DOHH2 (cell line): ENCODE measurements at regions not wholly inside any gene's neighbourhood (a gene's known extent, or its start where the extent isn't known, plus 50 kb on each side); places are given as distances from the start of the nearest gene placed in this dataset.

Source experiments
- H3F3A ChIP-seq: fragments of 200-600 bp; sonication (generic), shearing (Covaris generic); 2 replicates; pipeline ENCODE4 v1.6.0; 2016; ENCODE audit warnings: antibody characterized with exemption, mild to moderate bottlenecking; ENCODE audit not compliant: control insufficient read depth, insufficient read depth
- H3K27ac ChIP-seq: fragments of 200-600 bp; sonication (generic); 2 replicates; pipeline ENCODE4 v1.5.1; 2014; ENCODE audit warnings: low read depth, mild to moderate bottlenecking, low read length, moderate library complexity
- H3K27me3 ChIP-seq: fragments of 200-600 bp; sonication (generic); 2 replicates; pipeline ENCODE4 v1.6.1; 2014; ENCODE audit warnings: mild to moderate bottlenecking, low read length, mixed read lengths; ENCODE audit not compliant: control insufficient read depth
- H3K36me3 ChIP-seq: fragments of 200-600 bp; sonication (generic); 2 replicates; pipeline ENCODE4 v1.6.1; 2014; ENCODE audit warnings: mild to moderate bottlenecking, low read length, moderate library complexity, mixed read lengths; ENCODE audit not compliant: control insufficient read depth
- H3K4me1 ChIP-seq: fragments of 200-600 bp; sonication (generic); 2 replicates; pipeline ENCODE4 v1.6.1; 2014; ENCODE audit warnings: mild to moderate bottlenecking, low read length, mixed read lengths; ENCODE audit not compliant: control insufficient read depth
- H3K4me2 ChIP-seq: fragments of 200-600 bp; sonication (generic); 2 replicates; pipeline ENCODE4 v1.6.0; 2014; ENCODE audit warnings: mild to moderate bottlenecking, low read length, moderate library complexity
- H3K4me3 ChIP-seq: fragments of 200-600 bp; sonication (generic); 2 replicates; pipeline ENCODE4 v1.5.1; 2014; ENCODE audit warnings: mild to moderate bottlenecking, low read length, mixed read lengths
- H3K79me2 ChIP-seq: fragments of 200-600 bp; sonication (generic); 2 replicates; pipeline ENCODE4 v1.6.1; 2014; ENCODE audit warnings: mild to moderate bottlenecking, low read length, mixed read lengths; ENCODE audit not compliant: control insufficient read depth
- H3K9me2 ChIP-seq: fragments of 200-600 bp; sonication (generic); replicated peaks from 2 replicates; pipeline ENCODE4 v1.6.1; 2014; ENCODE audit warnings: mild to moderate bottlenecking, low read length, mixed read lengths; ENCODE audit not compliant: control insufficient read depth
- H3K9me3 ChIP-seq: fragments of 200-600 bp; sonication (generic); 2 replicates; pipeline ENCODE4 v1.6.1; 2014; ENCODE audit warnings: antibody characterized with exemption, low read length, mixed read lengths; ENCODE audit not compliant: control insufficient read depth, insufficient read depth
- H4K20me1 ChIP-seq: fragments of 200-600 bp; sonication (generic); 2 replicates; pipeline ENCODE4 v1.6.0; 2014; ENCODE audit warnings: low read depth, mild to moderate bottlenecking, antibody characterized with exemption, low read length, moderate library complexity; ENCODE audit not compliant: control insufficient read depth, insufficient read depth
- EZH2phosphoT487 ChIP-seq: fragments of 200-600 bp; sonication (generic); IDR thresholded peaks from 2 replicates; pipeline ENCODE4 v1.6.1; 2017; ENCODE audit warnings: borderline replicate concordance, mild to moderate bottlenecking, antibody characterized with exemption, low read length, moderate library complexity, mixed read lengths
- TF ChIP-seq, protein P1 (sequence below): fragments of 200-600 bp; sonication (generic); IDR thresholded peaks from one replicate; pipeline ENCODE4 v1.5.1; 2014; ENCODE audit warnings: antibody characterized with exemption, mild to moderate bottlenecking, low read depth, low read length; ENCODE audit not compliant: poor library complexity, severe bottlenecking

DNA sequence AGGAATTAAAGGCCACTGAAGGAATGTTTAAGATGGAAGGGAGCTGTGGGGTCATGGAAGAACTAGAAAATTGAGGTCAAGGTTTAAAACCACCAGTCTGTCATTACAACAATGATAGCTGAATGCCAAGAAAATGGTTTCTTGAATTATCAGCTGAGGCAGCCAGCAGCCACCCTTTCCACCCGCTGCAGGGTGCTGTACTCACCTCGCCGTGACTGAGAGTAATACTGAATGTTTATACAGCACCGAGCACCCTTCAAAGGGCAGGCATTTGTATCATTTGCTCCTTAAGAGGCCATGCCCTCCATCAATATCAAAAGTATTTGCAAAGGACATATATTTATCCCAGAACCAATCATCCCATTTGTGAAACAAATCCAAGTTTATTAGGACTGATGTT lies 402.8 kb downstream of the VPS13C start:
- Histone ChIP-seq H3K79me2 (no peaks in the 10 kb centered on the region), H3K27me3 (no peaks in the 10 kb centered on the region), H3K27ac (no peak overlapping the region), H3K36me3 (no peaks in the 10 kb centered on the region), H3K4me3 (no peak overlapping the region), H3K9me3 (no peaks in the 10 kb centered on the region), H3K9me2 (no peaks in the 10 kb centered on the region), H3F3A (no peaks in the 10 kb centered on the region), H4K20me1 (no peaks in the 10 kb centered on the region), H3K4me1 (no peaks in the 10 kb centered on the region), H3K4me2 (no peak overlapping the region)
- no peak for TF ChIP-seq EZH2phosphoT487

DNA sequence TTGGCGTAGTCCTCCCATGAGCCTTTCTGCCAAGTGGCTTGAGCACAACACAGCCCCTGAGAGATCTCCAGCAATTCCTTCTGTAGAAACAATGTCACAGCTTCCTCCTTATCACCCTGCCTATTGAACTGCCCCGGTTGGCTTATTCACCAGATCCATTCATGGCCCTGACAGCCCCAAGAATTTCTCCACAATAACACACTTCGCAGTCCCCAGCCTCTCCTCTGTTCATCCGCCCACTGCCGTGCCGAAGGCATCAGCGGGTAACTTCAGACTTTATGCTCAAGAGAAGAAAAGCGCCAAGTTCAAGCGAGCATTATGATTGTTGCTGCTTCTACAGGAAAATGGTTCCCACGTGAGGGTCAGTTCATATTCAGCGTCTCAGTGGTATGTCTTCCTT lies 403.9 kb downstream of the VPS13C start:
- no peaks in the 10 kb centered on the region for H3K79me2 ChIP-seq
- TF ChIP-seq, protein P1, sequence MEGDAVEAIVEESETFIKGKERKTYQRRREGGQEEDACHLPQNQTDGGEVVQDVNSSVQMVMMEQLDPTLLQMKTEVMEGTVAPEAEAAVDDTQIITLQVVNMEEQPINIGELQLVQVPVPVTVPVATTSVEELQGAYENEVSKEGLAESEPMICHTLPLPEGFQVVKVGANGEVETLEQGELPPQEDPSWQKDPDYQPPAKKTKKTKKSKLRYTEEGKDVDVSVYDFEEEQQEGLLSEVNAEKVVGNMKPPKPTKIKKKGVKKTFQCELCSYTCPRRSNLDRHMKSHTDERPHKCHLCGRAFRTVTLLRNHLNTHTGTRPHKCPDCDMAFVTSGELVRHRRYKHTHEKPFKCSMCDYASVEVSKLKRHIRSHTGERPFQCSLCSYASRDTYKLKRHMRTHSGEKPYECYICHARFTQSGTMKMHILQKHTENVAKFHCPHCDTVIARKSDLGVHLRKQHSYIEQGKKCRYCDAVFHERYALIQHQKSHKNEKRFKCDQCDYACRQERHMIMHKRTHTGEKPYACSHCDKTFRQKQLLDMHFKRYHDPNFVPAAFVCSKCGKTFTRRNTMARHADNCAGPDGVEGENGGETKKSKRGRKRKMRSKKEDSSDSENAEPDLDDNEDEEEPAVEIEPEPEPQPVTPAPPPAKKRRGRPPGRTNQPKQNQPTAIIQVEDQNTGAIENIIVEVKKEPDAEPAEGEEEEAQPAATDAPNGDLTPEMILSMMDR = no peak
- no peak for TF ChIP-seq EZH2phosphoT487

DNA sequence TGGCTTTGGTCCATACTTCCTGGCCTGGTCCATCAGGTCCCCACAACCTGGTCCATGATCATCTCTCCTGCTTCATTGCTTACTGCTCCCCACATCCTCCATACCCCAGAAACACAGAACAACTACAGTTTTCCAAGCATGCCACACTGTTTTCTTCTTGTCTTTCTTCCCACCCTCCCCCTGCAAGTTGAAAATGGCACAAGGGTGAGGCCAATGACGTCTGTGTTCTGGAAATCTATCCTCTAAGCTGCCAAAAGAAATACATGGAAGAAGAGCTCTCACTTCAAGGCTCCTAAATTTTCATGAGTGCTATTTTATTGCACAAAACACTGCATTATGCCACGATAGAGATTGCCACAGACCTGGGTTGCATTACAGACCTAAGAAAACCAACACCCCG lies 404.4 kb downstream of the VPS13C start:
- no peaks in the 10 kb centered on the region for H3K79me2 ChIP-seq
- H3K4me3 ChIP-seq = no peak overlapping the region
- H4K20me1 ChIP-seq = no peaks in the 10 kb centered on the region
- no peak overlapping the region for H3K27ac ChIP-seq
- H3K9me3 ChIP-seq = no peaks in the 10 kb centered on the region
- no peaks in the 10 kb centered on the region for H3K9me2 ChIP-seq
- H3F3A ChIP-seq = no peaks in the 10 kb centered on the region
- no peaks in the 10 kb centered on the region for H3K36me3 ChIP-seq
- no peaks in the 10 kb centered on the region for H3K27me3 ChIP-seq
- no peak overlapping the region for H3K4me2 ChIP-seq
- TF ChIP-seq, protein P1 = no peak
- TF ChIP-seq EZH2phosphoT487 = no peak
- H3K4me1 ChIP-seq = no peaks in the 10 kb centered on the region

More for the DNA sequence above, 403.9 kb downstream of the VPS13C start:
- Histone ChIP-seq H3K27ac (no peak overlapping the region), H3F3A (no peaks in the 10 kb centered on the region), H3K9me3 (no peaks in the 10 kb centered on the region), H3K27me3 (no peaks in the 10 kb centered on the region), H3K4me1 (no peaks in the 10 kb centered on the region), H4K20me1 (no peaks in the 10 kb centered on the region), H3K4me3 (no peak overlapping the region), H3K36me3 (no peaks in the 10 kb centered on the region), H3K9me2 (no peaks in the 10 kb centered on the region), H3K4me2 (no peak overlapping the region)

DNA sequence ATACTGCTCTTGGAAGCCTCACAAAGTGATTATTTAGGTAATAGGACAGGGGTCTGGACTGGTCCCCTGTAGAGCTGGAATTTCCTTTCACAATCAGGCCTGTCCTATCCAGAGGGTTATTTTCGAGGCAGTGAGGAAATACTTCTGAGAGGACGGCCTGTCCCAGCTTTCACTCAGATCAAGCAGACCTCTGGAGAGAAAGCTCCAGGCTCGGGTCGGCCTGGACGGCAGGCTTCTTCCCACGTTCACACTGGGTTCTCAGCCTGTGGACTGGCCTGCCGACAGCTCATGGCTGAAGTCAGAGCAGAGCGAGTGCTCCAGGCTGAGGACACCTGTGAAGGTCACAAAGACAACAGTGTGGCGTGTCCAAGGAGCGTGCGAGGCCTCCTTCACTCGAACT lies 405.3 kb downstream of the VPS13C start:
- no peaks in the 10 kb centered on the region for H3K9me2 ChIP-seq
- no peaks in the 10 kb centered on the region for H4K20me1 ChIP-seq
- no peaks in the 10 kb centered on the region for H3F3A ChIP-seq
- no peak overlapping the region for H3K4me2 ChIP-seq
- TF ChIP-seq, protein P1 = no peak
- no peak for TF ChIP-seq EZH2phosphoT487
- no peaks in the 10 kb centered on the region for H3K79me2 ChIP-seq
- H3K4me3 ChIP-seq = no peak overlapping the region
- no peaks in the 10 kb centered on the region for H3K4me1 ChIP-seq
- H3K36me3 ChIP-seq = no peaks in the 10 kb centered on the region
- H3K27ac ChIP-seq = no peak overlapping the region
- H3K9me3 ChIP-seq = no peaks in the 10 kb centered on the region
- H3K27me3 ChIP-seq = no peaks in the 10 kb centered on the region
